ENCODE measurements at regions not wholly inside any gene's neighbourhood (a gene's known extent, or its start where the extent isn't known, plus 50 kb on each side); places are given as distances from the start of the nearest gene placed in this dataset.
A peak's percentile ranks its signal among the peaks of the same experiment; 100 is the strongest.

DNA sequence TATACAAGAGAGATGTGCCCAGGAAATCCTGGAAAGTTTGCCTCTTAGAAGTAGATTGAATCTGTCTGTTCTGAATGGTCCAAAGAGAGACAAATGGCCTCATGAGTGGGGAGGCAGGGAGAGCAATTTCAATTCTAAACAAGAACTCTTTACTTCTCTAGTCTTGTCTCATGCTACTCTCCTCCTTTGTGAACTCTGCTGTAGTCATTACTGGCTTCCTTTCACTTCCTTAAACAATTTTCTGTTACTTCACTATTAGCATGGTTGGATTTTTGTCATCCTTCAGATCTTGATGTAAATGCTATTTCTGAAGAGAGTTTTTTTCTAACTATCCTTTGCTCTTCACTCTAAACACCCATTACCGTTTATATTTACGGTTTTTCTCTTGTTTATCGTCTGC lies 54.0 kb upstream of the GRIN3A start:
- DNase-seq (ENCODE audit: low read depth in 3 of 3, low spot score in 2 of 3) = no peak

DNA sequence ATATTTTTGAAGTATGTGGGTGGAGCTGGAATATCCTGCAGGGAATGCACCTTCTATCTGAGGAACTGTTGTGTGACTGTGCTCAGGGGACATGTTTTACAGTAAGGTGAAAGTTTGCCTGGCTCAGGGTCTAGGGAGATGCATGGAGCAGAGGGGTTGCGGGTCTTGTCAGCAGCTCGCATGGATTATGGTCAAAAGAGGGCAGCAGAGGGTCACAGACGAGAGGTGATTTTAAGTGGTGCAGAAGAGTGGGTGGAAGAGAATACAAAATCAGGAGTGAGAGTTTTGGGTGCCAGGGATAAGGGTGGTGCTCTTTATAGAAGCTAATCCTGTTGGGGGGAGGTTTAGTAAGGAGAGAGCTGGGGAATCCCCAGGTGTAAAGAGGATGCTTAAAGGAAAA lies 53.5 kb upstream of the GRIN3A start:
- peak; percentile 12 to 19 (median 18) for DNase-seq (ENCODE audit: low read depth in 3 of 3, low spot score in 2 of 3)

DNA sequence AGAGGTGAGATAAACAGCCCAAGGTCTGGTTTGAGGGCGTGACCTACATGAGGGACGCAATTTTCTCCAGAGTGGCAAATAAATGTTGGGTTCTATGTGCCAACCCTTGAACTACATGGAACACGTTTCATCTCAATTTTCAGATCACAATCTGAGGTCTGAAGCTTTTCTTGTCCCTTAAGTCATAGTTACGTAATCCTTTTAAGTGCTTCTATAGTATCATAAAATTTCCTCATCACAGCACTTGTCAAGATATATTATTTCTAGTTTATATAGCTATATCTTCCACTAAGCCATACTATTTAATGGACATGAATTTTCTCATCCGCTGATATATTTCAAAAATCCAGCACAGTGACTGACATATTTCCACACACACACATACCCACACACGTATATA lies 53.1 kb upstream of the GRIN3A start:
- DNase-seq (ENCODE audit: low read depth in 3 of 3, low spot score in 2 of 3) = no peak
